ENCODE measurements at regions not wholly inside any gene's neighbourhood (a gene's known extent, or its start where the extent isn't known, plus 50 kb on each side); places are given as distances from the start of the nearest gene placed in this dataset.
"Not testable (repeated sequence)": the region's sequence is repeated elsewhere in the genome, so short reads cannot be mapped to it uniquely, and the experiment has no call there.

- not testable (repeated sequence) for TF ChIP-seq CTCF (IDR thresholded peaks at IDR 0.05; ENCODE audit: low read depth, low read length); EZH2phosphoT487 (IDR thresholded peaks at IDR 0.05; ENCODE audit: low read depth)
These were observed 84.1 kb upstream of the ADGRA3 start for GRCh38 chr4:22599929-22600432.
